ENCODE measurements at regions not wholly inside any gene's neighbourhood (a gene's known extent, or its start where the extent isn't known, plus 50 kb on each side); places are given as distances from the start of the nearest gene placed in this dataset.
"Not testable (repeated sequence)": the region's sequence is repeated elsewhere in the genome, so short reads cannot be mapped to it uniquely, and the experiment has no call there.

DNA sequence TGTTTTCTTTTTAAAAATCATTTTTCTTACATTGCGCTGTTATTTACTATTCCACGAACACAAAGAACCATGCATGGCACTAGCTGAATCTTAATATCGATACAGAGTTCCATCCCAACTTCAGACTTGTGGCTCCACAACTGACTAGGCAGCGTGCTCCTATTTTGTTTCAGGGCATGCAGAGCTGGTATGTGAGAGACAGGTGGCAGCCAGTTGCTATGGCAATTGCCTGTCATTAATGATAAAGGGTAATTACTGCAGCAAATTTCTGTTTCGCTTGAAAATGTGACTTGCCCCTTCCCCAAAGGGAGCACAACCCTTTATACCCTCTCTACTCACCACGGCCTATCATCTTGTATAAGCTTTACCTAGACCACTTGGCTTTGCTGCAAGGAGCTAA is 113.1 kb upstream of the G2E3 start:
- DNase-seq = no peak

DNA sequence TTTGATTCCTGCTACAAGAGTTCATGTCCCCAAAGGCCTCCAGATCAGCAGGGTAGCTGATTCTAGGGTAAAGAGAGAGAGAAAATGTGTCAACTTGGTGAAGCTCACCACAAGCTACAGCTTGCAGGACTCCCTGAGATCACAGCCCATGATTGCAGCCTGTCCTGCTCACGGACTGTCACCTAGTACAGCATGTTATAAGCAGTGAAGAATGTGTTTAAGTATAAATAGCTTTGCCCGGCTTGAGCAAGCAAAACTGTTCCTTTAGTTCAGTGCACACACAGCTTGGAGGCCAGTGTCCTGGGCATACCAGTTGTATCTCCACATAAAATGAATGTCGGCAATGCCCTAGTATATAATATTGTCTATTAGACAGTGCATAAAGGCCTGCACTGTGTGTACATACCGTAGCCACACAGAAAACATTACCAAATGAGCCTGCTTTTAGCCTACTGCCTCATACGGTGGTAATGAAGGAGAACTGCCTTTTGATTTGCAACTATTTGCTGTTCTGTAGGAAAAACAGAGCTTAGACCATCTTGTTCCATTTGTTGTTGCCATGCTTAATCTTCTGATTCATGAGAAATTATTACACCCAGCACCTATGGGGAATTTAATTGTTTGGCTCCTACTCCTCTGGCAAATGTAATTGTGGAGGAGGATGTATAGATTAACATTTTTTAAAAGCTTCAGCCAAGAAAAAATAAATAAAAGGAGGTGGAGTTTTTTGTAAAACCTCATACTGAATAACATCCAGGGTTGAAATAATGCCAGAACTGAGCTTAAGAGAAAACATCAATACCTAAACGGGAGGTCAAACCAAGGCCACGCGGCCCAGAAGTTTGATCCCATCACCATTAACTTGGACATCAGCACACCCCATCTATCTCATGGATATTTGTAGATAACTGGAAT is 108.1 kb upstream of the G2E3 start:
- DNase-seq = no peak

- DNase-seq = no peak
Observed at GRCh38 chr14:30456296-30456695, 102.7 kb upstream of the G2E3 start.

DNA sequence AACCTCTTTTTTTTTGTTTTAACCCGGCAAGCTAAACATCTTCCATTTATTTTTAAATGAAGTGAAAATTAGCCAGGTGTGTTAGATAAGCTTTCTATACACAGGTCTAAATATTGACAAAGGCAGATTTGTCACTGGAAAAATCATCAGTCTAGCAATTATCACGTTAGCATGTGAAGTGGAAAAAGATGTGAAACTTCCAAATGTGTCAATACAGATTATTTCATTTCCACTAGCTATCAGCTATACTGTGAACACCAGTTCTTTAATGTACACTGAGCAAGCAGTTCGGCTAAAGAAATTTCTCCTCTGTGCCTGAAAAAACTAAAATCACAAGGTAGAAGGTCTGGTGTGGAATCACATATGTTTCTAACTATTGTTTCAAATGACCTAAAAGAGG is 96.6 kb upstream of the G2E3 start:
- no peak for DNase-seq

DNA sequence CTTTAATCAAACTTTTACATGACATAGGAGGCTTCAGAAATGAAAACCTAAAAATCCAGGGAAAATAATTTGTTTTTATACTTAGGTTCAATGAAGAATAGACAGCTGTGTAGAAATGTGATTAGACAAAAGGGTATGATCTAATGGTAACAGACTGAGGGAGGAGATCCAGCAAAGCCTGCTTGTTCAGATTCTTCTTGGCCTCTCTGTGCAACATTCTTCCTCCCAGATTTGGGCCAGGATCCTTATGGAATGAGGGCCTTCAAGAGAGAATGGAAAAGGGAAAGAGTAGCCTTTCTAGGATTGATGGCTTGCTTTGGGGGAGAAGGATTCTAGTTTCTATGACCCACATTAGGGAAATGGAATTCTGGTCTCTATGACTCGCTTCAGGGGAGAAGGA is 94.5 kb upstream of the G2E3 start:
- no peak for DNase-seq

- no peak for DNase-seq
Observed at GRCh38 chr14:30468354-30468753, 90.6 kb upstream of the G2E3 start.

DNA sequence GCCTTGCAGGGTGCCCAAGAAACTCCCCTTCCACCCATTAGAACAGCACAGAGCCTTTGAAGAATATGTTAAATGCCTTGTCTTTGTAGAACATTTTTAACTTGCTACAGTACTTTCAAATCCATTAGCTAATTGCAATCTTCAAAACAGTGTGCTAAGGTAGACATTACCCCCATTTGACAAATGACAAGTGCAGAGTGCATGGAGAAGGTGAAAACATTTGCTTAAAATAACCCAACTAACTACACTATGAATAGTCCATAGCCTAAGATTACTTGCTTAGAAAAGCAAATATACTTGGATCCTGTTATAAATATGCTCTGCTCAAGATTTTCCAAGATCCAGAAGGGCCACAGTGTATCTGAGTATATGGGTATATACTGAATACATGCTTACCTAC is 87.0 kb upstream of the G2E3 start:
- DNase-seq = no peak

DNA sequence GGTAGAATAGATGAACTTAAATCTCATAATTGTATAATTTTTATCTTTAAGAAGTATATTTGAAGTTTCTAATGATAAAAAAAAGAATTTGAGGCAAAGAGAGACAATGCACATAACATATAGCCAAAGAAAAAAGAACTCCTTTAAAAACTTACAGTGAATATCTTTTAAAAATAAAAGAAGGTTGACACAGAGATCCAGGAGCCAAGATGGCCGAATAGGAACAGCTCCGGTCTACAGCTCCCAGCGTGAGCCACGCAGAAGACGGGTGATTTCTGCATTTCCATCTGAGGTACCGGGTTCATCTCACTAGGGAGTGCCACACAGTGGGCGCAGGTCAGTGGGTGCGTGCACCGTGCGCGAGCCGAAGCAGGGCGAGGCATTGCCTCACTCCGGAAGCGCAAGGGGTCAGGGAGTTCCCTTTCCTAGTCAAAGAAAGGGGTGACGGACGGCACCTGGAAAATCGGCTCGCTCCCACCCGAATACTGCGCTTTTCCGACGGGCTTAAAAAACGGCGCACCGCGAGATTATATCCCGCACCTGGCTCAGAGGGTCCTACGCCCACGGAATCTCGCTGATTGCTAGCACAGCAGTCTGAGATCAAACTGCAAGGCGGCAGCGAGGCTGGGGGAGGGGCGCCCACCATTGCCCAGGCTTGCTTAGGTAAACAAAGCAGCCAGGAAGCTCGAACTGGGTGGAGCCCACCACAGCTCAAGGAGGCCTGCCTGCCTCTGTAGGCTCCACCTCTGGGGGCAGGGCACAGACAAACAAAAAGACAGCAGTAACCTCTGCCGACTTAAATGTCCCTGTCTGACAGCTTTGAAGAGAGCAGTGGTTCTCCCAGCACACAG is 84.9 kb upstream of the G2E3 start:
- not testable (repeated sequence) for DNase-seq

DNA sequence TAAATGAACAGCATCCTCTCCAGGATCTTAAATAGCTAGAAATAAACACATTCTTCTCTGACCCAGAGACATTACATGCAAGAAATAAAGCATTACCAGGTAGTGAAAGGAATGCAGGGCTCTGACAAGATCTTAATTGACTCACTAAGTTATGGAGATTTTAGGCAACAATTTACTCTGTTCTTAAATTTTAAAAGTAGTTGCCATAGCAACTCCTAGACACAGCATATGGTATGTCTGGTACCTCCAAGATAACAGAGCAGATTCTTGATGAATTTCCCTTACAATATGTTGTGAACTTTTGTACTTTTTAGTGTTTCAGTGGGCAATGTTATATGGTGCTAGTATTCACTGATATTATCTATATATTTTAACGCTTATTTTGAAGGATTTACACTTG is 76.7 kb upstream of the G2E3 start:
- DNase-seq = no peak

- no peak for DNase-seq
Observed at GRCh38 chr14:30484201-30484600, 74.8 kb upstream of the G2E3 start.

DNA sequence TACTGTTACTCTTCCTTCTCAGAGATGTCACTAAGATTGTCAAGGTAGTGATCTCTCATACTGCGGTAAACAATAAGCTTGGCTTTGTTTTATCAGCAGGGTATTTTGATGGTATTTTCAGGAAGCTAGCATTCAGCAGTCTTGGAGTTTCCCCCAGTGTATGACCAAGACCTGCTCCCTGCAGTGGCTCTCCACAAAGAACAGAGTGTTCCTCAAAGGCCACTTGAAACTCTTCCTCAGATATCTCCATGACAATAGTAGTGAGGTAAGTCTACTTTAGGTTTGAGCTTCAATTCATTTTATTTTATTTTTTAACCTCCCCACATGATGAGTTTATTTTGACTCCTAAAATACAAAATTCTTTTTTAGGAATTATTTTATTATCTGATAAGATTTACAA is 74.0 kb upstream of the G2E3 start:
- no peak for DNase-seq

DNA sequence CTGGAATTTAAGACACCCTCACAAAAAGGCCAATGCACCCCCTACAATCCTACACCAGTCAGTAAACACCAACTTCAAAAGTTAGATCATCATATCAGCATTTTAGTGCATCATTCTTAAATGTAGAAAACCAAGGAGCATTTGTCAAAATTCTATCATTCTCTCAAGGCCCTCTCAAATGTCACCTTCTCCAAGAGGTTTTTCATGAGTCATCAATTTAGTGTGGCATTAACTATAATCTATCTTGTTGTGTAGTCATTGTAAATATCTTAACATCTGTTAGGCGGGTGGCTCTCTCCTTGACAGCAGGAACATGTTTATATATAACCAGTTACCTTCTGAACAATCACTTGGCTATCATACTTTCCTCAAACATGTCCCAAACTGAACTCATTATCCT is 62.1 kb upstream of the G2E3 start:
- no peak for DNase-seq

DNA sequence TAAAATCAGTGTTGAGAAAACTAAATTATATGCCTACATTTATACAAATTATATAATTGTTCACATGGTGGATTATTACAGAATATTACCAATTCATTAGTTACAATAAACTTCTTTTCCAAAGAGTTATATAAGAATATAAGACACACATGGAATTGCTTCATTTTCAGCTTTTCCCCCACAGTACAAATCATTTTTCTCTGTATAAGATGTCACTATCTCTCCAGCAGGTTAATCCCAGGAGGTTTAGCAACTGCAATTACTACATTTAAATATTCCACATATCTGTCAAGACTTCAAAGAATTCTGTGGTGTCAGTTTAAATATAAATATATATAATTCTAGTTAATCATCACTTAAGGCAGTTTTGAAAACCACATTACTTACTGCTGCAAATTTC is 59.6 kb upstream of the G2E3 start:
- DNase-seq = no peak

GRCh38 chr14:30500222-30500621 is 58.7 kb upstream of the G2E3 start:
- DNase-seq = no peak

GRCh38 chr14:30507209-30507608 is 51.7 kb upstream of the G2E3 start:
- no peak for DNase-seq

Measured in CD4-positive, alpha-beta T cell treated with Interleukin-12 subunit alpha and Interleukin-12 subunit beta, for 1 hour (primary cell).